ENCODE measurements at regions not wholly inside any gene's neighbourhood (a gene's known extent, or its start where the extent isn't known, plus 50 kb on each side); places are given as distances from the start of the nearest gene placed in this dataset.
"Not testable (repeated sequence)": the region's sequence is repeated elsewhere in the genome, so short reads cannot be mapped to it uniquely, and the experiment has no call there.

GRCh38 chr9:136611606-136612005, 51.1 kb upstream of the EGFL7 start:
- no peak for DNase-seq

GRCh38 chr9:136611119-136611518, 51.6 kb upstream of the EGFL7 start:
- DNase-seq, result no peak

GRCh38 chr9:136610426-136610825, 52.3 kb upstream of the EGFL7 start:
- DNase-seq, result no peak

- DNase-seq, result peak; percentile 80
These were observed 52.8 kb upstream of the EGFL7 start for GRCh38 chr9:136609838-136610311.

- DNase-seq, result no peak
These were observed 53.6 kb upstream of the EGFL7 start for GRCh38 chr9:136609160-136609475.

GRCh38 chr9:136608348-136609159, 54.2 kb upstream of the EGFL7 start:
- DNase-seq, result peak; percentile 55

- DNase-seq, result no peak
These were observed 55.3 kb upstream of the EGFL7 start for GRCh38 chr9:136607334-136607919.

- no peak for DNase-seq
These were observed 55.9 kb upstream of the EGFL7 start for GRCh38 chr9:136606687-136607333.

GRCh38 chr9:136605988-136606660, 56.6 kb upstream of the EGFL7 start:
- no peak for DNase-seq

GRCh38 chr9:136604823-136605525, 57.7 kb upstream of the EGFL7 start:
- no peak for DNase-seq

GRCh38 chr9:136603901-136604814, 58.3 kb upstream of the NOTCH1 start:
- DNase-seq, result no peak

- DNase-seq, result no peak
These were observed 57.4 kb upstream of the NOTCH1 start for GRCh38 chr9:136603216-136603615.

- no peak for DNase-seq
These were observed 56.5 kb upstream of the NOTCH1 start for GRCh38 chr9:136602193-136602885.

GRCh38 chr9:136601250-136601973, 55.6 kb upstream of the NOTCH1 start:
- not testable (repeated sequence) for DNase-seq

GRCh38 chr9:136599811-136600660, 54.2 kb upstream of the NOTCH1 start:
- DNase-seq, result no peak

- DNase-seq, result no peak
These were observed 53.3 kb upstream of the NOTCH1 start for GRCh38 chr9:136599074-136599531.

GRCh38 chr9:136598390-136599073, 52.7 kb upstream of the NOTCH1 start:
- not testable (repeated sequence) for DNase-seq

- DNase-seq, result no peak
These were observed 52.1 kb upstream of the NOTCH1 start for GRCh38 chr9:136597965-136598364.

All from NCI-H69 (cell line).